Stomach (tissue), 4 donors: ENCODE measurements at regions not wholly inside any gene's neighbourhood (a gene's known extent, or its start where the extent isn't known, plus 50 kb on each side); places are given as distances from the start of the nearest gene placed in this dataset.

Source experiments
- POLR2A ChIP-seq, 4 donors: fragments of 450-650 bp; IDR thresholded peaks; one replicate each; pipeline ENCODE4 v1.6.1; 2016; ENCODE audit warnings: antibody characterized with exemption in 4 of 4, control low read depth in 2 of 4, mild to moderate bottlenecking in 1 of 4, moderate library complexity in 1 of 4
- POLR2AphosphoS5 ChIP-seq, 3 donors: sonication (generic); formaldehyde crosslinking; IDR thresholded peaks; one replicate each; pipeline ENCODE4 v1.6.1; 2016; ENCODE audit warnings: antibody characterized with exemption in 3 of 3
- TF ChIP-seq, protein P1 (sequence below), 7 experiments: fragments of 450-650 bp in 4 of 7; fragments of 200-600 bp in 3 of 7; sonication (generic) in 3 of 7; IDR thresholded peaks; one replicate each; pipeline ENCODE4 v1.5.1; 2016 to 2019; ENCODE audit warnings: antibody characterized with exemption in 7 of 7, control low read depth in 2 of 7, mild to moderate bottlenecking in 1 of 7

DNA sequence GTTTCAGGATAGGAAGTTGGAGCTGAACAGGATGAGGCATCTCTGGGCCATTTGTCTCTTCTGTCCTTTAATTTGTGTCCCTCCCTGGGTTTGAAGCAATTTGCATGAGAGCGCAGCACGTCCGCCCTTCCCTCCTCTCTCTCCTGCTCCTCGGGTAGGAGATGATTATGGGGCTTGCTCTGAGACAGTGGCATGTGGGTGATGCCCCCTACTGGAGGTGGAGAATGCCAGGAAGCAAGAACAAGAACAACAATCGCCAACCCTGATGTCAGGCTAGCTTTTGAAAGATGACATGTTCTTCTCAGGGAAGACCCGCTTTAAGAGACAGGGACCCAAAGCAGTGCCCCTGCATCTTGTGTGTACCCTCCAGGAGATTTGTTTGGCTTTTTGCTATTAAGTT is 63.9 kb upstream of the LOXL4 start:
- TF ChIP-seq, protein P1, sequence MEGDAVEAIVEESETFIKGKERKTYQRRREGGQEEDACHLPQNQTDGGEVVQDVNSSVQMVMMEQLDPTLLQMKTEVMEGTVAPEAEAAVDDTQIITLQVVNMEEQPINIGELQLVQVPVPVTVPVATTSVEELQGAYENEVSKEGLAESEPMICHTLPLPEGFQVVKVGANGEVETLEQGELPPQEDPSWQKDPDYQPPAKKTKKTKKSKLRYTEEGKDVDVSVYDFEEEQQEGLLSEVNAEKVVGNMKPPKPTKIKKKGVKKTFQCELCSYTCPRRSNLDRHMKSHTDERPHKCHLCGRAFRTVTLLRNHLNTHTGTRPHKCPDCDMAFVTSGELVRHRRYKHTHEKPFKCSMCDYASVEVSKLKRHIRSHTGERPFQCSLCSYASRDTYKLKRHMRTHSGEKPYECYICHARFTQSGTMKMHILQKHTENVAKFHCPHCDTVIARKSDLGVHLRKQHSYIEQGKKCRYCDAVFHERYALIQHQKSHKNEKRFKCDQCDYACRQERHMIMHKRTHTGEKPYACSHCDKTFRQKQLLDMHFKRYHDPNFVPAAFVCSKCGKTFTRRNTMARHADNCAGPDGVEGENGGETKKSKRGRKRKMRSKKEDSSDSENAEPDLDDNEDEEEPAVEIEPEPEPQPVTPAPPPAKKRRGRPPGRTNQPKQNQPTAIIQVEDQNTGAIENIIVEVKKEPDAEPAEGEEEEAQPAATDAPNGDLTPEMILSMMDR (IDR thresholded peaks at IDR 0.05), result no peak
- no peak for TF ChIP-seq POLR2A (IDR thresholded peaks at IDR 0.05)
- no peak for TF ChIP-seq POLR2AphosphoS5 (IDR thresholded peaks at IDR 0.05)
